ENCODE measurements at regions not wholly inside any gene's neighbourhood (a gene's known extent, or its start where the extent isn't known, plus 50 kb on each side); places are given as distances from the start of the nearest gene placed in this dataset.

GRCh38 chr4:36767596-36767995 is 476.9 kb upstream of the NWD2 start:
- H3K9me1 ChIP-seq (replicated peaks; ENCODE audit: control insufficient read depth, extremely low read depth, insufficient read depth, low read length) = no peaks in the 10 kb centered on the region
- H3K9ac ChIP-seq (replicated peaks; ENCODE audit: extremely low read depth, insufficient read depth, low read length) = no peak overlapping the region
- no peaks in the 10 kb centered on the region for H3K27me3 ChIP-seq (ENCODE audit: control insufficient read depth in 2 of 2, insufficient read depth in 2 of 2, low read length in 2 of 2)
- H2AFZ ChIP-seq (ENCODE audit: low read depth, low read length) = no peak overlapping the region
- intact Hi-C loops (cut with micrococcal nuclease) (no loop called here), dilution Hi-C loops (cut with MboI; ENCODE audit: extremely low pct_ligation_motif_present, low sequenced_read_pairs) (no loop called here)
- no peak overlapping the region for H3K4me3 ChIP-seq (replicated peaks in 1 of 3; ENCODE audit: insufficient read depth in 1 of 3, low read depth in 1 of 3, low read length in 3 of 3)
- H3K9me3 ChIP-seq (replicated peaks; ENCODE audit: control insufficient read depth, insufficient read depth, low read length) = peaks cover 2% of the 10 kb centered on the region
- no peaks in the 10 kb centered on the region for H3K79me2 ChIP-seq (ENCODE audit: control insufficient read depth, insufficient read depth, low read length)
- no peaks in the 10 kb centered on the region for H4K20me1 ChIP-seq (replicated peaks; ENCODE audit: control insufficient read depth, extremely low read depth, insufficient read depth, low read length)
- BruUV-seq (replicated peaks) = no TSS peak
- H3K4me1 ChIP-seq (ENCODE audit: control insufficient read depth, extremely low read depth, insufficient read depth, low read length) = no peaks in the 10 kb centered on the region
- H3K27ac ChIP-seq (ENCODE audit: insufficient read depth, low read depth, low read length) = no peak overlapping the region
- FAIRE-seq (no peak), DNase-seq (ENCODE audit: low read depth, low spot score) (no peak)
- POLR2A ChIA-PET = no interaction called here
- CTCF ChIA-PET = no interaction called here
- no peak overlapping the region for H3K4me2 ChIP-seq (ENCODE audit: insufficient read depth, low read length)
- TF ChIP-seq GATA2 (IDR thresholded peaks at IDR 0.05; ENCODE audit: insufficient read depth, insufficient read length, low read depth, low read length) (no peak), MYC (IDR thresholded peaks at IDR 0.05; ENCODE audit: low read depth, low read length) (no peak), CTCF (IDR thresholded peaks at IDR 0.05; ENCODE audit: extremely low read depth in 1 of 2, insufficient read depth in 1 of 2, low read depth in 1 of 2, low read length in 2 of 2) (no peak)
- H3K36me3 ChIP-seq (ENCODE audit: control insufficient read depth in 2 of 2, extremely low read depth in 1 of 2, insufficient read depth in 2 of 2, low read length in 2 of 2) = no peaks in the 10 kb centered on the region

GRCh38 chr4:36771411-36772153 is 473.0 kb upstream of the NWD2 start:
- no peak for DNase-seq (ENCODE audit: low read depth, low spot score)
- dilution Hi-C loops (cut with MboI; ENCODE audit: extremely low pct_ligation_motif_present, low sequenced_read_pairs) (no loop called here), intact Hi-C loops (cut with micrococcal nuclease) (no loop called here)
- ChIA-PET CTCF (no interaction called here), POLR2A (no interaction called here)
- no TSS peak for BruUV-seq (replicated peaks)
- Histone ChIP-seq H3K9ac (replicated peaks; ENCODE audit: extremely low read depth, insufficient read depth, low read length) (no peak overlapping the region), H3K9me3 (replicated peaks; ENCODE audit: control insufficient read depth, insufficient read depth, low read length) (peaks cover 2% of the 10 kb centered on the region), H3K79me2 (ENCODE audit: control insufficient read depth, insufficient read depth, low read length) (no peaks in the 10 kb centered on the region), H3K4me3 (replicated peaks in 1 of 3; ENCODE audit: insufficient read depth in 1 of 3, low read depth in 1 of 3, low read length in 3 of 3) (no peak overlapping the region), H2AFZ (ENCODE audit: low read depth, low read length) (no peak overlapping the region), H4K20me1 (replicated peaks; ENCODE audit: control insufficient read depth, extremely low read depth, insufficient read depth, low read length) (no peaks in the 10 kb centered on the region), H3K27ac (ENCODE audit: insufficient read depth, low read depth, low read length) (no peak overlapping the region), H3K36me3 (ENCODE audit: control insufficient read depth in 2 of 2, extremely low read depth in 1 of 2, insufficient read depth in 2 of 2, low read length in 2 of 2) (no peaks in the 10 kb centered on the region), H3K9me1 (replicated peaks; ENCODE audit: control insufficient read depth, extremely low read depth, insufficient read depth, low read length) (no peaks in the 10 kb centered on the region), H3K4me2 (ENCODE audit: insufficient read depth, low read length) (no peak overlapping the region), H3K27me3 (ENCODE audit: control insufficient read depth in 2 of 2, insufficient read depth in 2 of 2, low read length in 2 of 2) (no peaks in the 10 kb centered on the region), H3K4me1 (ENCODE audit: control insufficient read depth, extremely low read depth, insufficient read depth, low read length) (no peaks in the 10 kb centered on the region)
- TF ChIP-seq MYC (IDR thresholded peaks at IDR 0.05; ENCODE audit: low read depth, low read length) (no peak), MAX (IDR thresholded peaks at IDR 0.05; ENCODE audit: insufficient read depth, insufficient read length) (no peak), POLR2A (IDR thresholded peaks at IDR 0.05; ENCODE audit: low read depth, low read length) (no peak), FOS (IDR thresholded peaks at IDR 0.05; ENCODE audit: borderline replicate concordance, insufficient read depth, low read length) (no peak), JUN (IDR thresholded peaks at IDR 0.05; ENCODE audit: borderline replicate concordance, insufficient read depth, insufficient read length, low read depth) (no peak)
- FAIRE-seq = no peak
